Tibial artery (tissue), 4 donors: ENCODE measurements at regions not wholly inside any gene's neighbourhood (a gene's known extent, or its start where the extent isn't known, plus 50 kb on each side); places are given as distances from the start of the nearest gene placed in this dataset.

ENCODE experiments used
- DNase-seq, 2 donors: peaks; one replicate each; pipeline ENCODE4 v3.0.0-alpha.2; 2019
- H3K27ac ChIP-seq, 2 donors: fragments of 200-600 bp; sonication (generic) in 1 of 2; 1 replicate in 1 of 2; 2 replicates in 1 of 2; pipeline ENCODE4 v1.5.1; 2018 to 2019; ENCODE audit warnings: mild to moderate bottlenecking in 1 of 2
- H3K27me3 ChIP-seq, 2 donors: fragments of 200-600 bp; sonication (generic) in 1 of 2; one replicate each; pipeline versions ENCODE4 v1.5.1 to v1.6.0; 2016 to 2019
- H3K36me3 ChIP-seq, 3 donors: fragments of 200-600 bp; sonication (generic) in 2 of 3; one replicate each; pipeline ENCODE4 v1.5.1; 2016 to 2019; ENCODE audit warnings: mild to moderate bottlenecking in 2 of 3
- H3K4me1 ChIP-seq, 4 donors: fragments of 200-600 bp; sonication (generic) in 2 of 4; 1 replicate in 3 of 4; 2 replicates in 1 of 4; pipeline ENCODE4 v1.5.1; 2016 to 2019
- H3K4me3 ChIP-seq, 2 donors: fragments of 200-600 bp; sonication (generic) in 1 of 2; 1 replicate in 1 of 2; 2 replicates in 1 of 2; pipeline ENCODE4 v1.5.1; 2018 to 2019; ENCODE audit warnings: mild to moderate bottlenecking in 2 of 2
- H3K9me3 ChIP-seq, 3 donors: fragments of 200-600 bp; sonication (generic) in 1 of 3; one replicate each; pipeline ENCODE4 v1.5.1; 2016 to 2019
- intact Hi-C: fragments of 100-400 bp; cut with DNase I; formaldehyde crosslinking; loops from one replicate; pipeline ENCODE4 v1.15.0; 2023; ENCODE audit warnings: low total_unique reads
- TF ChIP-seq, protein P1 (sequence below), 2 experiments: fragments of 200-600 bp in 1 of 2; fragments of 450-650 bp in 1 of 2; IDR thresholded peaks; one replicate each; pipeline ENCODE4 v1.5.1; 2017 to 2019; ENCODE audit warnings: antibody characterized with exemption in 2 of 2, mild to moderate bottlenecking in 1 of 2, moderate library complexity in 1 of 2

- TF ChIP-seq, protein P1, sequence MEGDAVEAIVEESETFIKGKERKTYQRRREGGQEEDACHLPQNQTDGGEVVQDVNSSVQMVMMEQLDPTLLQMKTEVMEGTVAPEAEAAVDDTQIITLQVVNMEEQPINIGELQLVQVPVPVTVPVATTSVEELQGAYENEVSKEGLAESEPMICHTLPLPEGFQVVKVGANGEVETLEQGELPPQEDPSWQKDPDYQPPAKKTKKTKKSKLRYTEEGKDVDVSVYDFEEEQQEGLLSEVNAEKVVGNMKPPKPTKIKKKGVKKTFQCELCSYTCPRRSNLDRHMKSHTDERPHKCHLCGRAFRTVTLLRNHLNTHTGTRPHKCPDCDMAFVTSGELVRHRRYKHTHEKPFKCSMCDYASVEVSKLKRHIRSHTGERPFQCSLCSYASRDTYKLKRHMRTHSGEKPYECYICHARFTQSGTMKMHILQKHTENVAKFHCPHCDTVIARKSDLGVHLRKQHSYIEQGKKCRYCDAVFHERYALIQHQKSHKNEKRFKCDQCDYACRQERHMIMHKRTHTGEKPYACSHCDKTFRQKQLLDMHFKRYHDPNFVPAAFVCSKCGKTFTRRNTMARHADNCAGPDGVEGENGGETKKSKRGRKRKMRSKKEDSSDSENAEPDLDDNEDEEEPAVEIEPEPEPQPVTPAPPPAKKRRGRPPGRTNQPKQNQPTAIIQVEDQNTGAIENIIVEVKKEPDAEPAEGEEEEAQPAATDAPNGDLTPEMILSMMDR (IDR thresholded peaks at IDR 0.05), result no peak
- Histone ChIP-seq H3K27me3 (no peaks in the 10 kb centered on the region), H3K36me3 (no peaks in the 10 kb centered on the region), H3K4me1 (peaks cover 0 to 3% (median 2%) of the 10 kb centered on the region in 4 donors), H3K27ac (no peak overlapping the region), H3K9me3 (no peaks in the 10 kb centered on the region), H3K4me3 (no peak overlapping the region)
- no peak for DNase-seq
- intact Hi-C loops, result no loop called here
These were observed 133.0 kb upstream of the FUT8 start for GRCh38 chr14:65279510-65279909.

- TF ChIP-seq, protein P1 (IDR thresholded peaks at IDR 0.05), result no peak
- no peaks in the 10 kb centered on the region for H3K9me3 ChIP-seq
- no peaks in the 10 kb centered on the region for H3K36me3 ChIP-seq
- intact Hi-C loops, result no loop called here
- peaks cover 0 to 3% (median 2%) of the 10 kb centered on the region in 4 donors for H3K4me1 ChIP-seq
- H3K4me3 ChIP-seq, result no peak overlapping the region
- no peaks in the 10 kb centered on the region for H3K27me3 ChIP-seq
- no peak for DNase-seq
- no peak overlapping the region for H3K27ac ChIP-seq
These were observed 132.6 kb upstream of the FUT8 start for GRCh38 chr14:65279958-65280357.

DNA sequence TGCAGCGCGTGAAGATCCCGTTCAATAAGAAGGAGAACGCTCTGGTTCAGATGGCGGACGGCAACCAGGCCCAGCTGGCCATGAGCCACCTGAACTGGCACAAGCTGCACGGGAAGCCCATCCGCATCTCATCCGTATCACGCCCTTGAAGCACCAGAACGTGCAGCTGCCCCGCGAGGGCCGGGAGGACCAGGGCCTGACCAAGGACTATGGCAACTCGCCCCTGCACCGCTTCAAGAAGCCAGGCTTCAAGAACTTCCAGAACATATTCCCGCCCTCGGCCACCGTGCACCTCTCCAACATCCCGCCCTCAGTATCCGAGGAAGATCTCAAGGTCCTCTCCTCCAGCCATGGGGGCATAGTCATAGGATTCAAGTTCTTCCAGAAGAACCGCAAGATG is 131.9 kb upstream of the FUT8 start:
- no peaks in the 10 kb centered on the region for H3K36me3 ChIP-seq
- no peaks in the 10 kb centered on the region for H3K27me3 ChIP-seq
- no peak overlapping the region for H3K4me3 ChIP-seq
- TF ChIP-seq, protein P1 (IDR thresholded peaks at IDR 0.05), result no peak
- H3K27ac ChIP-seq, result no peak overlapping the region
- peaks cover 0 to 3% (median 2%) of the 10 kb centered on the region in 4 donors for H3K4me1 ChIP-seq
- no peaks in the 10 kb centered on the region for H3K9me3 ChIP-seq
- no peak for DNase-seq
- intact Hi-C loops, result no loop called here

- Histone ChIP-seq H3K36me3 (no peaks in the 10 kb centered on the region), H3K27me3 (peaks cover 0 to under 1% of the 10 kb centered on the region in 2 donors), H3K4me1 (peaks cover 0 to 3% (median 2%) of the 10 kb centered on the region in 4 donors), H3K4me3 (peak overlapping the region in 1 of 2 donors; percentile 30), H3K9me3 (no peaks in the 10 kb centered on the region), H3K27ac (no peak overlapping the region)
- intact Hi-C loops, result no loop called here
- no peak for DNase-seq
- TF ChIP-seq, protein P1 (IDR thresholded peaks at IDR 0.05), result no peak
These were observed 130.3 kb upstream of the FUT8 start for GRCh38 chr14:65281991-65282895.

DNA sequence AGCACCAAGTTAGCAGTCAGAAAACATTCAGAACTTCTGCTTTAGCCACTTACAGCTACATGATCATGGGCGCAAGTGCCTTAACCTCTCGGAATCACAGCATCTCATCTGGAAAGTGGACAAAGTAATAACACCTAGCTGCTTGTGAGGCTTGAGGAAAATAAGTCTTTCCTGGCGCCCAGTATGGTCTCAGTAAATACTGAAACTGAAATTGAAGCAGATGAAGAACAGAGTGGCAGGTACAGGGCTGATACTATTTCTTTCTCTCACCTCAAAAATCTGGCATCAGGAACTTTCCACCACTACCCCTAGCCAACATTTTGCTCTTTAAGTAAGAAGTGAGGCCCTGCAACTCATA is 129.7 kb upstream of the FUT8 start:
- Histone ChIP-seq H3K36me3 (no peaks in the 10 kb centered on the region), H3K4me3 (peak overlapping the region in 1 of 2 donors; percentile 30), H3K27me3 (peaks cover 0 to 4% of the 10 kb centered on the region in 2 donors), H3K4me1 (peaks cover 0 to 3% (median 2%) of the 10 kb centered on the region in 4 donors), H3K27ac (no peak overlapping the region), H3K9me3 (no peaks in the 10 kb centered on the region)
- TF ChIP-seq, protein P1 (IDR thresholded peaks at IDR 0.05), result no peak
- DNase-seq, result no peak
- intact Hi-C loops, result no loop called here
